ENCODE measurements at regions not wholly inside any gene's neighbourhood (a gene's known extent, or its start where the extent isn't known, plus 50 kb on each side); places are given as distances from the start of the nearest gene placed in this dataset.

- TF ChIP-seq ZNF687 (IDR thresholded peaks at IDR 0.05) (no peak), BCLAF1 (IDR thresholded peaks at IDR 0.05) (no peak), STAT3 (IDR thresholded peaks at IDR 0.05; ENCODE audit: low read depth, low read length) (no peak), RELB (IDR thresholded peaks at IDR 0.05; ENCODE audit: low read depth) (no peak)
Observed at GRCh38 chr12:127546721-127547505, 720.1 kb upstream of the TMEM132C start (continued).
